ENCODE measurements at regions not wholly inside any gene's neighbourhood (a gene's known extent, or its start where the extent isn't known, plus 50 kb on each side); places are given as distances from the start of the nearest gene placed in this dataset.
"Not testable (repeated sequence)": the region's sequence is repeated elsewhere in the genome, so short reads cannot be mapped to it uniquely, and the experiment has no call there.

- not testable (repeated sequence) for H2BK5ac ChIP-seq (ENCODE audit: low read depth, low read length, poor library complexity, severe bottlenecking)
- WGBS, 2 experiments (ENCODE audit: extremely low coverage in 2 of 2, insufficient read length in 1 of 2): 40% methylated on average over 1 of the region's 8 CpGs; no CpG with 5 or more reads in 1 of the 2 experiments
Measured at GRCh38 chr1:112832259-112832658, 117.1 kb upstream of the PPM1J start.

DNA sequence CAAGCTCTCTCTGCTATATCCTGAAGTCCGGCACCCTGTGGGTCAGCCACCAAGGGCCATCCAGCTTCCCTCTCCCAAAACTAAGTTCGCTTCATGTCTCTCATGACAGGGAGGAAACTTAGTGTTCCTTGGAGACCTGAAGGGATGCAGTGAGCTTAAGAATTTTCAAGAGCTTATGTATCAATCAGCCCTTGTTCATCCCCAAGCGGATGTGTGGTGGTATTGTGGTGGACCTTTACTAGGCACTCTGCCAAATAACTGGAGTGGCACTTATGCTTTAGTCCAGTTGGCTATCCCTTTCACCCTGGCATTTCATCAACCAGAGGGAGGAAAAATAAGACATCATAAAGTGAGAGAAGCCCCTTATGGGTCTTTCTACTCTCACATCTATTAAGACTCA lies 114.6 kb upstream of the PPM1J start:
- H4K8ac ChIP-seq (ENCODE audit: low read depth in 2 of 2, low read length in 2 of 2); H3K9me3 ChIP-seq (ENCODE audit: control insufficient read depth, insufficient read depth, low read length); H3K4me3 ChIP-seq (ENCODE audit: insufficient read depth, low read depth, low read length); H2AK9ac ChIP-seq (replicated peaks; ENCODE audit: low read depth, low read length, poor library complexity); DNase-seq; dilution Hi-C loops (cut with HindIII; ENCODE audit: low sequenced_read_pairs, unreplicated experiment); H3K79me1 ChIP-seq (ENCODE audit: low read depth in 1 of 2, low read length in 2 of 2); H3K56ac ChIP-seq (ENCODE audit: extremely low read depth, insufficient read depth, low read length); H4K91ac ChIP-seq (ENCODE audit: insufficient read depth, low read depth, low read length); H3K18ac ChIP-seq (ENCODE audit: low read depth, low read length); ATAC-seq (ENCODE audit: low read depth); in situ Hi-C loops (cut with MboI; ENCODE audit: low sequenced_read_pairs); H2BK15ac ChIP-seq (ENCODE audit: low read depth, low read length); H3K4me2 ChIP-seq (ENCODE audit: low read depth, low read length); H3K36me3 ChIP-seq (ENCODE audit: control insufficient read depth, insufficient read depth, low read length); intact Hi-C loops (cut with micrococcal nuclease); POLR2A ChIA-PET (ENCODE audit: unreplicated experiment); H2AFZ ChIP-seq (replicated peaks; ENCODE audit: low read length, poor library complexity); H3K4ac ChIP-seq (ENCODE audit: low read depth, low read length); H4K5ac ChIP-seq (ENCODE audit: low read depth, low read length); H2AK5ac ChIP-seq (ENCODE audit: low read depth, low read length); H4K20me1 ChIP-seq (ENCODE audit: insufficient read depth, low read length); H2BK5ac ChIP-seq (ENCODE audit: low read depth, low read length, poor library complexity, severe bottlenecking); H3K4me1 ChIP-seq (ENCODE audit: control insufficient read depth, insufficient read depth, low read length); H3K9me1 ChIP-seq (ENCODE audit: insufficient read depth, low read length); H3K23ac ChIP-seq (ENCODE audit: low read depth, low read length); H3K27me3 ChIP-seq (ENCODE audit: control insufficient read depth, insufficient read depth, low read length); H3K9ac ChIP-seq (ENCODE audit: low read depth, low read length); CTCF ChIA-PET; BruUV-seq (replicated peaks); H3K27ac ChIP-seq (ENCODE audit: insufficient read depth, low read length); H2BK120ac ChIP-seq (ENCODE audit: low read depth, low read length); H2BK20ac ChIP-seq (ENCODE audit: low read depth, low read length); H3K14ac ChIP-seq (replicated peaks; ENCODE audit: low read depth, low read length): not testable (repeated sequence)
- WGBS, 2 experiments (ENCODE audit: extremely low coverage in 2 of 2, insufficient read length in 1 of 2): no CpG with 5 or more reads among the region's 3 CpGs

More at GRCh38 chr1:112832259-112832658, 117.1 kb upstream of the PPM1J start:
- DNase-seq; H3K18ac ChIP-seq (ENCODE audit: low read depth, low read length); H3K9me3 ChIP-seq (ENCODE audit: control insufficient read depth, insufficient read depth, low read length); H4K91ac ChIP-seq (ENCODE audit: insufficient read depth, low read depth, low read length); H2AK5ac ChIP-seq (ENCODE audit: low read depth, low read length); H3K79me1 ChIP-seq (ENCODE audit: low read depth in 1 of 2, low read length in 2 of 2); H3K4me2 ChIP-seq (ENCODE audit: low read depth, low read length); H4K5ac ChIP-seq (ENCODE audit: low read depth, low read length); H4K20me1 ChIP-seq (ENCODE audit: insufficient read depth, low read length); H3K27ac ChIP-seq (ENCODE audit: insufficient read depth, low read length); dilution Hi-C loops (cut with HindIII; ENCODE audit: low sequenced_read_pairs, unreplicated experiment); H3K14ac ChIP-seq (replicated peaks; ENCODE audit: low read depth, low read length); ATAC-seq (ENCODE audit: low read depth); H3K4ac ChIP-seq (ENCODE audit: low read depth, low read length); H3K4me1 ChIP-seq (ENCODE audit: control insufficient read depth, insufficient read depth, low read length); in situ Hi-C loops (cut with MboI; ENCODE audit: low sequenced_read_pairs); H2BK15ac ChIP-seq (ENCODE audit: low read depth, low read length); H2AFZ ChIP-seq (replicated peaks; ENCODE audit: low read length, poor library complexity); H3K9ac ChIP-seq (ENCODE audit: low read depth, low read length); H3K27me3 ChIP-seq (ENCODE audit: control insufficient read depth, insufficient read depth, low read length); H2BK20ac ChIP-seq (ENCODE audit: low read depth, low read length); POLR2A ChIA-PET (ENCODE audit: unreplicated experiment); H2BK120ac ChIP-seq (ENCODE audit: low read depth, low read length); H2AK9ac ChIP-seq (replicated peaks; ENCODE audit: low read depth, low read length, poor library complexity); H3K36me3 ChIP-seq (ENCODE audit: control insufficient read depth, insufficient read depth, low read length); H3K4me3 ChIP-seq (ENCODE audit: insufficient read depth, low read depth, low read length); H3K23ac ChIP-seq (ENCODE audit: low read depth, low read length); intact Hi-C loops (cut with micrococcal nuclease); H3K9me1 ChIP-seq (ENCODE audit: insufficient read depth, low read length); H3K56ac ChIP-seq (ENCODE audit: extremely low read depth, insufficient read depth, low read length); BruUV-seq (replicated peaks); H4K8ac ChIP-seq (ENCODE audit: low read depth in 2 of 2, low read length in 2 of 2): not testable (repeated sequence)
- CTCF ChIA-PET: interaction anchor here (1.2 kb wide), 1 partner anchor 240 kb away, joined by 3 read pairs; the partner anchor contains the start of gene LRIG2

Data from IMR-90 (cell line).